IPS-NIHi11 (cell line): ENCODE measurements at regions not wholly inside any gene's neighbourhood (a gene's known extent, or its start where the extent isn't known, plus 50 kb on each side); places are given as distances from the start of the nearest gene placed in this dataset.
"Not testable (repeated sequence)": the region's sequence is repeated elsewhere in the genome, so short reads cannot be mapped to it uniquely, and the experiment has no call there.

Source experiments
- DNase-seq: peaks from one replicate; pipeline ENCODE4 v3.0.0; 2012; ENCODE audit warnings: mixed read lengths, low spot score

DNA sequence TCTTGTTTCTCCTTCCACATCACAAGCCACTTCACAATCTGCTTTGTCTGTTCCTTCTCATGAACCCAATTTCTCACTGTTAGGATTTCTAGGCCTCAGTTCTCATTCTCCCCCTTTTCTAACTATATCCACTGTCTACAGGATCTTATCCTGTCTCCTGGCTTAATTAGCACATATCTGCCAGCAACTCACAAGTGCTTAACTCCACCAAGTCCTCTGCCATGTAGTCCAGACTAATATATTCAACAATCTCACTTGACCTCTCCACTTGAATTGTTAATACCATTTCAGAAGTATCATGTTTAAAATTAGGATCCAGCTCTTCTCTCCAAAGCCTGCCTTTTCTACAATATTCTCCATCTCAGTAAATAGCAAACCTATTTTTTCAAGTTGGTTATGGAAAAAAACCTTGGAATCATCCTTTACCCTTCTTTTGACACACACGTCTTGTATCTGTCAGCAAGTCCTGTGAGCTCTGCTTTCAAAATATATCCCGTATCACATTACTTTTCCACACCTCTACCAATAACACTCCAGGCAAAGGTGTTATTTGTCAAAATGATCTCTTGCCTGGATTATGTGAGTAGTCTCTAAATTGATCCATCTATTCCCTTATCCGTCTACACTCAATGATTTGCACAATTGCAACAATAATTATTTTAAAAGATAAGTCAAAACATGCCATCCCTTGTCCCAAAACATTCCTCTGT, 127.2 kb upstream of the SLIT2 start:
- no peak for DNase-seq

DNA sequence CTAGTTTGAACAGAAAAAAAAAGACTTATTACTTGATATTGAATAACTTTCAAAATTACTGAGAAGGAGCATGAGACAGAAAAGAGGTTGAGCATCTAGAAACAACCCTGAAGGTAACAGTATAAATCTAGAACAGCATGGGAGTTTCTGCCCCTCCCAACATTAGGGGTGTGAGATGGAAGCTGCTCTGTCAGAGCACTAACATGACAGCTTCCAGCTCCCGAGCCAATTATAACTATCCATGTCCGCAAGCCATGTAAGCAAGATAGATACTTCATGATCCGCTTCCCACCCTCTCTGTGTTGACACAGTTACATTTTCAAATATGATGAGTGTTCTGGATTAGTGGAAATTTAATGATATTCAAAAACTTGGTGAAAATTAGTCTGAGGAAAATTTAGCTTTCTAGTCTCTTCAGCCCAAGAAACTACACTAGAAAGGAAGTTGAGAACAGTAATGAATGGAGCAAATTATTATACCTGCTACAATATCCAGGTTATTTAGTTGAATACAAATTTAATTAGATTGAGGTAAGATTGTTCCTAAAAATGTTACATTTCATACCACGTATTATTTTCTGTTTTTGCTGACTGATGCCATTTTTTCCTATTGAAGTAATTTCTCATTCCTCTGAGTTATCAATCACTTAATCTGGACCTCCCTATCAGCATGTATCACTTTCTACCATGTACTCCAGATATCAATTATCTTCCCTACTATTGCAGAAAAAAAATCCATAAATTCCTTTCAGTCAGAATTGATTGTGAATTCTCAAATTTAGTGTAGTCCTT, 129.3 kb upstream of the SLIT2 start:
- no peak for DNase-seq

DNA sequence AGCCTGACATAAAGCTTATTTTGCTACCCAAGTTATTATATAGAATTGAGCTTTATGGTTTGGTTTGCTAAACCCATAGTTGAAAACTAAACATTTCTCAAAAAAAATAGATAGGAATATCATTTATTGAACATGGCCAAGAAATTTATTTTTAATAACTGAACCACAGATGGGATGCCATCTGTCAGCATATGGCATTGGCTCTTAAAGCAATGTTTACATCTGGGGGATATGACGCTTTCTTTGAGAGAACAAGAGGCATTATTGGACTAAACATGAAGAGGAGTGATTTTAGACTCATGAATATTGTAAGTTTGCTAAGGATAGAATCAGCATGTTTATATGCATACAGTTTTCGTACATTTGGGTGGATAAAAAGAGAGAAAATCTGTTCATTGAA, 132.6 kb upstream of the SLIT2 start:
- no peak for DNase-seq

DNA sequence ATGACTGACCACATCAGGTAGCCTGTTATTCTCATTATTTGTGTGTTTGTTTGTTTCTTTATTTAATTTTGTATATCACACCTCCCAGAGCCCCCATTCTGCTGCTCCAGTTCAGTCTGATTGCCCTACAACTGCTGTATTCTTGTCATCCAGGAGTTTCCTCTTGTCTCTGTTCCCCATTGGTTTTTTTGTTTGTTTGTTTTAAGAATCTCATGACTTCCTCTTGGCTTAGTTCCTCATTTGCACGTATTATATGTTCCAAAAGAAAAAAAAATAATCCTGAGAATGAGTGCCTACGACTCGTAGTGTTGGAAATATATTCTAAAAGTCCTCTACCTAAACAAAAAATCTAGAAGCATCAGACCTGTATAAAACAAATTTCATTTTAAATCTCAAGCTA, 142.3 kb upstream of the SLIT2 start:
- DNase-seq: no peak

DNA sequence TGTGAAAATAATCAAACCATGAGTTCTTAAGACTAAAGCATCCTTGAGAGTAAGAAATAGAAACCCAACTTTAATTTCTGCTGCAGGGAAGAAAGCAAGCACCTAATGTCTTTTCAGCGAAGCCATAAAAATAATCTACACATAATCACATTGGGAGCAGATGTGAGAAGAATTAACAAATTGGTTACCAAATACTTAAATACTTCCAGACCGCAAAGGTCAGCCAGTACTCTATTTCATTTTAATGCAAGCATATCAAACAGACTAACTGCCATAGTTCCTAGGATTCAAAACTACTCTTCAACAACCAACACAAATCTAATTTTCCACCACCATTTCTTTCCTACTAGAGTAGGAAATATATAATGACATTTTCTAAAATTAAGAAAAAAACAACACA, 144.8 kb upstream of the SLIT2 start:
- DNase-seq: no peak

DNA sequence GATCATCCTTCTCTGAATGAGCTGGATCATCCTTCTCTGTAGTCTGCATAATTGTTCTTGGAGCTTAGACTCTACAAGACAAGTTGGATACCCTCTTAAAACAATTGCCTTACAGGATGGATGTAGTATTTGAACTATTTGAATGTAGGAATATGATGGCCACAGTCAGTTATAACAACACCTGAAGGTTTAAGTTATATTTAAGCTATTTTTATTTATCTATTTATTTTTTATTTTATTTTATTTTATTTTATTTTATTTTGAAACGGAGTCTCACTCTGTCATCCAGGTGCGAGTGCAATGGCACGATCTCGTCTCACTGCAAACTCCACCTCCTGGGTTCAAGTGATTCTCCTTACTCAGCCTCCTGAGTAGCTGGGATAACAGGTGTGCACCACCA, 149.9 kb upstream of the SLIT2 start:
- DNase-seq: no peak

DNA sequence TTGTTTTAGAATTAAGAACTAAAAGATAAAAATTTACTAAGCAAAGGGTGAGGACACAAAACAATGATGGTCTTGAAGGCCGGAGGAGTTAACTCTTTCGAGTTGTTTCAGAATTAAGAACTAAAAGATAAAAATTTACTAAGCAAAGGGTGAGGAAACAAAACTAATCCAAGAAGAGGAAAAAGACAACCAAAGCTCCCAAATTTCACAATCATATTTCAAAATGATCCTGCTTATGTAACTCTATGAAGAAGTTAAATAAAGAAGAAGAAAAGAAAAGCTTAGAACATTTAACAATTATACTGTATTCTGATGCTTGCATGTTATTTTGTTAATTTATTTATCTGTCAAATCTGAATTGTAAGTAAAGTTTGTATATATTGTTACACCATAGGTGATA, 154.8 kb upstream of the SLIT2 start:
- no peak for DNase-seq

DNA sequence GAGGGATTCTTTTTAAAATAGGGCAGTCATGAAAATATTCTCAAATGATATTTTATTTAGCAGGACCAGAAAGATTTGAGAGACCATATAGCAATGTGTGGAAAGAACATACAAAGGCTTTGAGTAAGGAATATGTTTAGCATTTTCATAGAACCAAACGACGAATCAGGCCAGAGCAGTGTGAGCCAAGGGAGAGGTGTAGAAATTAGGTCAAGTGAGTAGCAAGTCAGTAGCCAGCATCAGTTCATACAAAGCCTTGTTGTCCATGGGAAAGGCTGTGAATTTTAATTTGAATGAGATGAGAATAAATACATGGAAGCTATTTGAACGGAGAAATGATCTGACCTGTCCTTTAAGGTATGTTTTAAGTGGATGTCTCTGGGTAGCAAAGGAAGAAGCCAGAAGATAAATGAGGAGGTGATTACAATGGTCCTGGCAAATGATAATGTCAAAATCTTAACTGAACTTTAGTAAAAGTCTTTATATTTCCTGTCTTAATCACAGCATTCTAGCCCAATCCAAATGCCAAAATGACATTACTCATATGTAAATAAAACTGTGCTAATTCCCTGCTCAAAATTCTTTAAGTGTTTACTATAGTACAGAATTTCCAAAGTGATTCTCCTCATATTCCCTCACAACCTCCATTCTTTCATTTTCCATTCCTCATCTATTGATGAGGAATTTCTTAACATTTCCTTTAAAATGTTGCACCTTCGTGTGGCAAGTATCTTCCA, 155.7 kb upstream of the SLIT2 start:
- no peak for DNase-seq

DNA sequence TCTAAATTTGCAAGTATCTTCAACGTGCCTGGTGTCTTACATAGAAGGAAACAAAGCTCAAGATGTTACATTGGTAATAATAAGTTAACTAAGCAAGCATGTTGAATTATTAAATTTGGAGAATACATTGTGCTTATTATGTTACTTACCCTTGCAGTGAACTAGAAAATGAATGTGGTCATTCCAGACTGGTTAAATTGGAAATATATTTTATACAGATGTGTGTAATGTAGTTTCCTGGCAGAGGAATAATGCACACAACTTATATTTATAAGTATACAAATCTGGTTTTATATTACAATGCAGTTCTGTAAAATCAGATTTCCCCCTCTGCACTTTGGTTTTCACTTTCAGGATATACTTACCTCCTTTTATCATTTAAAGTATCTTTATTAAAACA, 159.9 kb upstream of the SLIT2 start:
- no peak for DNase-seq

DNA sequence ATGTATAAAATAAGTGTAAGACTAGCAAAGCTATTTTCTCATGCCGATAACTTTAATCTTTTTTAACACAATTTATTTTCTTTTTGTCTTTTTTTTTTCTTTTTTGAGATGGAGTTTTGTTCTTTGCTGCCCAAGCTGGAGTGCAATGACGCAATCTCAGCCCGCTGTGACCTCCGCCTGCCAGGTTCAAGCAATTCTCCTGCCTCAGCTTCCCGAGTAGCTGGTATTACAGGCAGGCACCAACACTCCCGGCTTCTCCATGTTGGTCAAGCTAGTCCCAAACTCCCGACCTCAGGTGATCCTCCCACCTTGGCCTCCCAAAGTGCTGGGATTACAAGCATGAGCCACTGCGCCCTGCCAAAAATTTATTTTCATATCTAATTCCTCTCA, 164.2 kb upstream of the SLIT2 start:
- DNase-seq: no peak

DNA sequence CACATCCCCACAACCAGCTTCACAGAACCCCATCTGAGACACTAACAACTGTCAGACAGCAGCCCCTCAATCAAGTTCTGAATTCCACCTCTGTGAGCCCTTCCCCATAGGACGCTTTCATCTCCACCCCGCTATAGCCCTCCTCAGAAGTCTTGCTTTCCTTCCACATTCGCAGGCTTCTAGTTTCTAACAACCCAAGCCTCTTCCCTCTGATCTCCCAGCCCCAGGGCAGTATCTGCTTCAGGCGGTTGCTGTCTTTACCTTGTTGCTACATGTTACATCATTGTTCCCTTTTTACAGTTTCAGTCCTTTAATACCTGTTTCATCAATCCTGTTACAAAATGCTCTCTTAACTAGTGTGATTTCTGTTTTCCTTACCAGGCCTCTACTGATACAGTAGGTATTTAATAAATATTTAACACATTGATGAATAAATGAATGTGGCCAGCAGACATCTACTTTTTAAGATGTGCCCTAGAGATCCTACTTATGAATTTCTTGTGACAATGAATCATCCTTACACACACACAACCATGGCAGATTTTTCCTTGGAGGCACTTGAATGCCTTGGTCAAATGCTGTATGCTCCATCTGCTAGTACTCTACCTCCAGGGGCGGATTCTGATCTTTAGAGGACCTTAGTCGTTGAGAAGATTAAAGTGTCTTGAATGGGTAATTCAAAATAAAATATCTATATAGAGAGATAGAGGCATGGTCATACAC, 164.7 kb upstream of the SLIT2 start:
- no peak for DNase-seq

DNA sequence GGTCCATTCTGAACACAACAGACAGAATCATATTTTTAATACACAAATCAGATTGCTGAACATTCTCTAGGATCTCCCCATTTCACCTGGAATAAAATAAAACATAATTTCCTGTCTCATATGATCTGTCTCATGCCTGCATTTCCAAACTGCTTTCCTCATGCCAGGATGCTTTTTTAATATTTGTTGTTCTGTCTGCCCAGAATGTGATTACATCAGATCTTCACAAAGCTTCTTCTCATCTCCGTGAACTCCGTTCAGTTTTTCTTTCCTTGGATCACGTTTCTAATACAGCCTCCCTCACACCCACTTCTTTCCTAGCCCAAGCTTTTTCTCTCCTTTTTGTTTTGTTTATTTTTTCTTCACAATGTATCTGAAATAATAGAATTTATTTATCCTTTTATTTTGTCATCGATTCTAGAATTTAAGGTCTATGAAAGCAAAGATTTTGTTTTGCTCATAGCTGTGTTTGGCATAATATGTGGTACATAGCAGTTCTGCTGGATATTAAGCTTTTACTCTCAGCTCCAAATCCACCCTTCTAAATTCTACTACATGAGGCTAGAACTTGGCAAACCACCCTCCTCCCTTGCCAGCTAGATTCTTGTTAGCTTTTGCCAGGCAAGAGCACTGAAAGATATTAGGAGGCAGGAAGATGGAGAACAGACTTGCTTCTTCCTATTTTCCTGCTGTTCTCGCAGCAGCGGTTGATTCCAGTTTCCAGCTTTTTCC, 165.5 kb upstream of the SLIT2 start:
- DNase-seq: no peak

DNA sequence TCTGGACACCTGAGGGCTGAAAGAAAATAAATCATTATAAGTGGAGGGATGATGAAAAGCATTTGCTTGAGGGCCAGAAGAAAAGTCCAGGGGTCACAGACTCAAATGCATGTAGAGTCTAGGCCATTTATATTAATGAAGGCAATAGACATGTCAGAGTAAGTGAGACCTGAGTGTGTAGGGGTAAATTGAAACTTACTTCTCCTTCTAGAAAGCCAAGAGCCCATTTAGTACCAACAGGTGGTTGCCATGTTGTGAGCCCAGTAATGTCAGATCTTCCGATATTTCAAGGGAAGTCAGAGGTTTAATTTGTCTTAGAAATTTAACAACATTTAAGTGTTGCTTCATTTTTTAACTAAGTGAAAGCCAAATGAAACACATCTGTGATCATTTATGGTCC, 166.1 kb upstream of the SLIT2 start:
- no peak for DNase-seq

DNA sequence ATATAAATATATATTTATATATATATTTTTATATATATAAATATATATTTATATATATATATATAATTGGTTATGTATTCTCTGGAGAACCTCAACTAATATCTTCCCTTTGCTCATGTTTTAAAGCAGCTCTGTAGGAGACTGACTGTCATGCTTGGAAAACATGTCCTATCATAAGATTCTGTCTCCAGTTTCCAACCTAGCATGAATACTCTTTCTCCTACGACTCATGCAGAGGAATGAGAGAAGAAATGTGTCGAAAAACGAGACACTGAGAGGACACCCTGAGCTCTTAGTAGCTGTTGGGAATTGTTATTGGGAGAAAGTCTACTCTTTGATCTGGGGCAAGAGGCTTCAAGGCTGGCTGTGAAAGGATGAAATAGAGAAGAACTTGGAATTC, 166.5 kb upstream of the SLIT2 start:
- no peak for DNase-seq

DNA sequence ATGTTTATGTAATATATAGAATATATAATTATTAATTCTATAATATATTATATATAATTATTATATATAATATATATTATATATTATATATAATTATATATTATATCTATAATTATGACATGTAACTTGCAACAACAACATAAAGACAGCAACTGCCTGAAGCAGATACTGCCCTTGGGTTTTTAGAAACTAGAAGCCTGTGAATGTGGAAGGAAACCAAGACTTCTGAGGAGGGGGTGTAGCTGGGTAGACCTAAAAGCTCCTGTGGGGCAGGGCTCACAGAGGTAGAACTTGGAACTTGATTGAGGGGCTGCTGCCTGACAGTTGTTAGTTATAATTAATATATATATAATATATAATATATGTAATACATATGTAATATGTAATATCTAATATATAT, 167.2 kb upstream of the SLIT2 start:
- DNase-seq: no peak

DNA sequence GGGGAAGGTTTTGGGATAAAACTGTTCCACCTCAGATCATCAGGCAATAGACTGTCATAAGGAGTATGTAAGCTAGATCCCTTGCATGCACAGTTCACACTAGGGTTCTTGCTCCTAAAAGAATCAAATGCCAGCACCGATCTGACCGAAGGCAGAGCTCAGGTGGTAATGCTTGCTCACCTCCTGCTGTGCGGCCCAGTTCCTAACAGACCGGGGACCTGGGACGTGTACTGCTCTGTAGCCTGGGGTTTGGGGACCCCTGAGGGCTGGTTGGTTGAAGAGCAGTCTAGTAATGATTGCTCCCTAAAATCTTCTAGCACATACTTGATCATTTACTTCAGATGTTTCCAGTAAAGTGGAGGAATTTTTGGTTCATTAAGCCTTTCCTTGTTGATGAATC, 173.1 kb upstream of the SLIT2 start:
- no peak for DNase-seq

DNA sequence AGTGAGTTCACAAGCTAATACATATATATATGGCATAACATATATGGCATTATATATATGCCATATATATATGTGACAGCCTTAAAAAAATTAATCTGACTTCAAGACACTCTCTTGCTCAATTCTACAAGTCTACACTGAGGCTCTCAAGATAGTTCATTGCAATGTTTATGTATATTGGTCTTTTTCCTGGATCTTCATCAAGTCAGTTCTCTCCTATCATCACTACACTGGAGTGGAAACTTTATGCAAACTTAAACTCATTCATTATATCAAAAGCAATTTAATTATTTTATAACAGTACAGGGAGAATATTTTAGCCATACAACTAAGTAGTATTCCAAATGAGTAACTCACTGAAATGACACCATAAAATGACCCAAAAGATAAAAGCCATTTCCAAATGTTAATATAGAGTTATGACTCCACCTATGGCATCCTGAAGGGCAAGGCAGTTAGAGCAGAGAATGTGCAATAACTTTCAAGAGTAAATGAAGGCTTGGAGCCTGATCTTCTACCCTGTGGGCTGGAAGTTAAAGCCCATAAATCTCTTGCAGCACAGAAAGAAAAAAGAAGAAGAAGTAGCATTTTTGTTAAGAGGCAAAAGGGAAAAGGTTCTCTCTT, 176.3 kb upstream of the SLIT2 start:
- no peak for DNase-seq

DNA sequence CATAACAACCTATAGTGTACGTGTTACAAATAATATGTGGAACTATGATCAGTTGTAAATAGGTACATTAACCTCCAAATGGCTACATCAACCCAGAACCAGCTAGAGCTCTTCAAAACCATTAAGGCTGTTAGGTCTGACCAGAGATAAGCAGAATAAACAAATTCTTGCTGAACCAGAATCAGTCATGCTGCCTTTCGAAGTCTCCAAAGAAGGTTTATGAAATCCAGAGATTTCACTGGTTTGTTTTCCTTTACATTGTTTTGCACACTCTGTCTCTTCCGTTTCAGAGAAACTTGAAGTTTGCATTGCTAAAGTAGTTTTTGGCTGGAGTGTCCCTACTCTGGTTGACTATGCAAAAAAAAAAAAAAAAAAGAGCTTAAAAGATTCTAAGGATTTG, 177.3 kb upstream of the SLIT2 start:
- DNase-seq: no peak

DNA sequence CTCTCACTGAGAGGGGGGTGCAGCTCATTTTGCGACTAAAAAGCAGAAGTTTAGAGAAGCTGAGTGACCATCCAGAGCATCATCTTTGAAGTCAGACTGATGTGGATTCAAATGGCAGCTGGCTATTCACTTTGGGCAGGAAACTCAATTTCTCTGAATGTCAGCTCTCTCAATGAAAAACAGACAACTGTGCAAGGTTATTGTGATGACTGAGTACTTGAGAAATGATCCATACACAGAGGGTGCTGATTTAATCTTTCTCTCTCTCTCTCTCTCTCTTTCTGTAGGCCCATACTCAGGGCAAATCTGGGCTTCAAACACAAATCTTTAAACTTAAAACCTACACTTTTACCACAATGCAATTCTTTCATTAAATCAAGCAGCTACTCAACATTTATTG, 185.8 kb upstream of the SLIT2 start:
- no peak for DNase-seq

DNA sequence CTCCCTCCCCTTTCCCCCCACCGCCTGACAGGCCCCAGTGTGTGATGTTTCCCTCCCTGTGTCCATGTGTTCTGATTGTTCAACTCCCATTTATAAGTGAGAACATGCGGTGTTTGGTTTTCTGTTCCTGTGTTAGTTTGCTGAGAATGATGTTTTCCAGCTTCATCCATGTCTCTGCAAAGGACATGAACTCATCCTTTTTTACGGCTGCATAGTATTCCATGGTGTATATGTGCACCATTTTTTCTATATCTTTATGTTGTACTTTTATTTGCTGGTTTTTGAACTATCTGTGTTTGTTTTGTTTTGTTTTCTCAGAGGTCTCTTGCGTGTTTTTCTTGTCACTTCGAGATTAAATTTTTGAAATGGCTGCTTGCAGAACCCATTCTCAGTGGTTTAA, 188.8 kb upstream of the SLIT2 start:
- not testable (repeated sequence) for DNase-seq

DNA sequence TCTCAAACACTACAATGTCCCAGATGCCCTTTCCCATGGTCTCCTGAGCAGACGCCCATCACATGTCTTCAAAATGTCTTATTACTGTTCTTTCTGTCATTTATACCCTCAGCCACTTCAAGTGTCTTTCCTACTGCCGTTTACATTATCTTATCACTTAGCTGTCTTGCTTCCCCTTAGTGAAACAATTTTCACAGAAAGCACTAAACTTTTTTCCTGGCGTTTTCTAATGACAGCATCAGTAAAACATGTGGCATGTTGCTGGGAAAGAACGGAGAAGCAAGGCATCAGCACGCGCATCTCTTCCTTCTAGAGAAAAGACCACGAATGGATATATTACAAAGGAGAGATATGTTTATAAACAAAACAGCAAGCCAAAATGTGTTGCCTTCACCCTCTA, 189.7 kb upstream of the SLIT2 start:
- DNase-seq: no peak
